SH-SY5Y (cell line): ENCODE measurements at regions not wholly inside any gene's neighbourhood (a gene's known extent, or its start where the extent isn't known, plus 50 kb on each side); places are given as distances from the start of the nearest gene placed in this dataset.

Experiments
- GATA2 ChIP-seq: IDR thresholded peaks from 2 replicates; pipeline ENCODE4 v1.6.1; 2011; ENCODE audit warnings: mild to moderate bottlenecking, low read depth, low read length
- GATA3 ChIP-seq: IDR thresholded peaks from 2 replicates; pipeline ENCODE4 v1.6.1; 2011; ENCODE audit warnings: low read depth, mild to moderate bottlenecking, low read length, moderate library complexity

DNA sequence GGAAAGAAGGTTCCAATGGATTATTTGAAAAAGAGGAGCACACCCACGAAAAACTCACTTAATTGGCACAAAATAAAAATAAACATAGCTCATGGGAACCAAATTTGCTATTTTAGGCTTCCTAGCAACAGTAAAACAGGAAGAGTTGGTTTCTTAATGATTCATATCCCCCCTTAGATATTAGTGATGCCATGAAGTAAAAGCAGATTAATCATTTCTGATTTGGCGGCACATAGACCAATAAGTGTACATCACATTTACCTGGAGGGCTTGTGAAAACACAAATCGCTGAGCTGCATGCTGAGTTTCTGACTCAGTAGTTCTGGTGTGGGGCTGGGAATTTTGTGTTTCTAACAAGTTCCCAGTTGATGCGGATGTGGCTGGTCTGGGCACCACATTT is 260.4 kb downstream of the SLC4A3 start:
- no peak for TF ChIP-seq GATA2
- TF ChIP-seq GATA3 = no peak
